ENCODE measurements at regions not wholly inside any gene's neighbourhood (a gene's known extent, or its start where the extent isn't known, plus 50 kb on each side); places are given as distances from the start of the nearest gene placed in this dataset.

GRCh38 chr3:69647081-69647480, 92.2 kb upstream of the MITF start:
- TF ChIP-seq FOXK2 (IDR thresholded peaks at IDR 0.05) (no peak), ARNT (IDR thresholded peaks at IDR 0.05) (no peak), SP1 (IDR thresholded peaks at IDR 0.05) (no peak), HDGF (IDR thresholded peaks at IDR 0.05; ENCODE audit: borderline replicate concordance) (no peak), SUZ12 (IDR thresholded peaks at IDR 0.05) (no peak), NFRKB (IDR thresholded peaks at IDR 0.05) (no peak), FOXM1 (IDR thresholded peaks at IDR 0.05; ENCODE audit: borderline replicate concordance) (no peak), CTBP1 (IDR thresholded peaks at IDR 0.05; ENCODE audit: borderline replicate concordance) (no peak)
